ENCODE measurements at regions not wholly inside any gene's neighbourhood (a gene's known extent, or its start where the extent isn't known, plus 50 kb on each side); places are given as distances from the start of the nearest gene placed in this dataset.

- no peak for DNase-seq
- in situ Hi-C loops (cut with MboI; ENCODE audit: low pct_unique_long_range_greater_than_20kb, low sequenced_read_pairs), result no loop called here
Observed at GRCh38 chr16:80014241-80014939, 413.9 kb upstream of the MAF start.

GRCh38 chr16:80012586-80012985 is 412.0 kb upstream of the MAF start:
- in situ Hi-C loops (cut with MboI; ENCODE audit: low pct_unique_long_range_greater_than_20kb, low sequenced_read_pairs), result no loop called here
- no peak for DNase-seq

GRCh38 chr16:80009971-80010659 is 409.6 kb upstream of the MAF start:
- in situ Hi-C loops (cut with MboI; ENCODE audit: low pct_unique_long_range_greater_than_20kb, low sequenced_read_pairs), result no loop called here
- DNase-seq, result no peak

- in situ Hi-C loops (cut with MboI; ENCODE audit: low pct_unique_long_range_greater_than_20kb, low sequenced_read_pairs), result no loop called here
- no peak for DNase-seq
Observed at GRCh38 chr16:80008857-80009256, 408.3 kb upstream of the MAF start.

- in situ Hi-C loops (cut with MboI; ENCODE audit: low pct_unique_long_range_greater_than_20kb, low sequenced_read_pairs), result no loop called here
- no peak for DNase-seq
Observed at GRCh38 chr16:80007231-80007630, 406.7 kb upstream of the MAF start.

- in situ Hi-C loops (cut with MboI; ENCODE audit: low pct_unique_long_range_greater_than_20kb, low sequenced_read_pairs), result no loop called here
- no peak for DNase-seq
Observed at GRCh38 chr16:80006241-80007215, 406.0 kb upstream of the MAF start.

- in situ Hi-C loops (cut with MboI; ENCODE audit: low pct_unique_long_range_greater_than_20kb, low sequenced_read_pairs), result no loop called here
- no peak for DNase-seq
Observed at GRCh38 chr16:80004113-80004512, 403.6 kb upstream of the MAF start.

GRCh38 chr16:80002261-80002660 is 401.7 kb upstream of the MAF start:
- no peak for DNase-seq
- in situ Hi-C loops (cut with MboI; ENCODE audit: low pct_unique_long_range_greater_than_20kb, low sequenced_read_pairs), result no loop called here

- in situ Hi-C loops (cut with MboI; ENCODE audit: low pct_unique_long_range_greater_than_20kb, low sequenced_read_pairs), result no loop called here
- no peak for DNase-seq
Observed at GRCh38 chr16:79998143-79998542, 397.6 kb upstream of the MAF start.

GRCh38 chr16:79997257-79997656 is 396.7 kb upstream of the MAF start:
- peak; percentile 9 for DNase-seq

GRCh38 chr16:79996321-79996720 is 395.8 kb upstream of the MAF start:
- in situ Hi-C loops (cut with MboI; ENCODE audit: low pct_unique_long_range_greater_than_20kb, low sequenced_read_pairs), result no loop called here

More at GRCh38 chr16:79997257-79997656, 396.7 kb upstream of the MAF start:
- in situ Hi-C loops (cut with MboI; ENCODE audit: low pct_unique_long_range_greater_than_20kb, low sequenced_read_pairs), result no loop called here

GRCh38 chr16:79995315-79995714 is 394.8 kb upstream of the MAF start:
- no peak for DNase-seq
- in situ Hi-C loops (cut with MboI; ENCODE audit: low pct_unique_long_range_greater_than_20kb, low sequenced_read_pairs), result no loop called here

More at GRCh38 chr16:79996321-79996720, 395.8 kb upstream of the MAF start:
- DNase-seq, result no peak

GRCh38 chr16:79994418-79994817 is 393.9 kb upstream of the MAF start:
- DNase-seq, result no peak
- in situ Hi-C loops (cut with MboI; ENCODE audit: low pct_unique_long_range_greater_than_20kb, low sequenced_read_pairs), result no loop called here

- in situ Hi-C loops (cut with MboI; ENCODE audit: low pct_unique_long_range_greater_than_20kb, low sequenced_read_pairs), result no loop called here
Observed at GRCh38 chr16:79993629-79994209, 393.2 kb upstream of the MAF start.

GRCh38 chr16:79991969-79992368 is 391.4 kb upstream of the MAF start:
- in situ Hi-C loops (cut with MboI; ENCODE audit: low pct_unique_long_range_greater_than_20kb, low sequenced_read_pairs), result no loop called here
- DNase-seq, result no peak

More at GRCh38 chr16:79993629-79994209, 393.2 kb upstream of the MAF start:
- no peak for DNase-seq

GRCh38 chr16:79988721-79989220 is 388.2 kb upstream of the MAF start:
- in situ Hi-C loops (cut with MboI; ENCODE audit: low pct_unique_long_range_greater_than_20kb, low sequenced_read_pairs), result no loop called here
- no peak for DNase-seq

GRCh38 chr16:79988089-79988488 is 387.6 kb upstream of the MAF start:
- no peak for DNase-seq
- in situ Hi-C loops (cut with MboI; ENCODE audit: low pct_unique_long_range_greater_than_20kb, low sequenced_read_pairs), result no loop called here

- in situ Hi-C loops (cut with MboI; ENCODE audit: low pct_unique_long_range_greater_than_20kb, low sequenced_read_pairs), result no loop called here
- no peak for DNase-seq
Observed at GRCh38 chr16:79986352-79986751, 385.8 kb upstream of the MAF start.

- in situ Hi-C loops (cut with MboI; ENCODE audit: low pct_unique_long_range_greater_than_20kb, low sequenced_read_pairs), result no loop called here
- no peak for DNase-seq
Observed at GRCh38 chr16:79985606-79986005, 385.1 kb upstream of the MAF start.
